CD4-positive, alpha-beta T cell (primary cell): ENCODE measurements at regions not wholly inside any gene's neighbourhood (a gene's known extent, or its start where the extent isn't known, plus 50 kb on each side); places are given as distances from the start of the nearest gene placed in this dataset.

ENCODE experiments used
- ATAC-seq: fragments of 200-7000 bp; cut with Tn5 transposase; one replicate; pipeline ENCODE4 v1.10.0; 2022; ENCODE audit warnings: mild to moderate bottlenecking; ENCODE audit not compliant: poor library complexity
- CTCF ChIA-PET: fragments of 350-600 bp; sonication (Branson Sonifier 250); formaldehyde crosslinking; loops from one replicate; lab custom pipeline; 2021; ENCODE audit warnings: antibody characterized with exemption, inconsistent platforms; lab: Charles Lee
- POLR2A ChIA-PET: fragments of 350-600 bp; sonication (Branson Sonifier 250); formaldehyde crosslinking; loops from one replicate; lab custom pipeline; 2021; ENCODE audit warnings: antibody characterized with exemption, inconsistent platforms; lab: Charles Lee
- DNase-seq, 14 experiments: peaks; one replicate each; pipeline ENCODE4 v3.0.0-alpha.2; 2013 to 2020; ENCODE audit warnings: mixed read lengths in 2 of 14
- H3K27ac ChIP-seq, 2 donors: one replicate each; pipeline versions ENCODE4 v1.5.1 to v1.7.0; 2013; ENCODE audit warnings: low read length in 2 of 2, low read depth in 1 of 2, mild to moderate bottlenecking in 1 of 2
- H3K27me3 ChIP-seq, 2 experiments: 1 replicate in 1 of 2; 2 replicates in 1 of 2; pipeline versions ENCODE4 v1.6.1 to v1.7.0; 2013; ENCODE audit warnings: low read length in 2 of 2, control low read depth in 1 of 2, mild to moderate bottlenecking in 1 of 2, moderate library complexity in 1 of 2; ENCODE audit not compliant: insufficient read depth in 2 of 2, control insufficient read depth in 1 of 2
- H3K36me3 ChIP-seq: one replicate; pipeline ENCODE4 v1.6.1; 2013; ENCODE audit warnings: low read length, control low read depth; ENCODE audit not compliant: insufficient read depth
- H3K4me1 ChIP-seq: one replicate; pipeline ENCODE4 v1.6.1; 2013; ENCODE audit warnings: low read length, control low read depth; ENCODE audit not compliant: insufficient read depth
- H3K4me3 ChIP-seq: one replicate; pipeline ENCODE4 v1.5.1; 2013; ENCODE audit warnings: mild to moderate bottlenecking, low read length, moderate library complexity
- H3K9me3 ChIP-seq, 2 experiments: 1 replicate in 1 of 2; 2 replicates in 1 of 2; pipeline versions ENCODE4 v1.6.1 to v1.7.0; 2013; ENCODE audit warnings: low read length in 2 of 2, mild to moderate bottlenecking in 2 of 2, control low read depth in 1 of 2, moderate library complexity in 1 of 2; ENCODE audit not compliant: control insufficient read depth in 1 of 2, insufficient read depth in 1 of 2
- H3K27ac Mint-ChIP-seq: one replicate; pipeline ENCODE4 v1.8.0; 2020; ENCODE audit warnings: mixed read lengths
- H3K27me3 Mint-ChIP-seq: one replicate; pipeline ENCODE4 v1.8.0; 2021; ENCODE audit warnings: mixed read lengths
- H3K36me3 Mint-ChIP-seq: one replicate; pipeline ENCODE4 v1.8.0; 2021; ENCODE audit warnings: low read depth, mixed read lengths
- H3K4me1 Mint-ChIP-seq: one replicate; pipeline ENCODE4 v1.8.0; 2021; ENCODE audit warnings: low read depth, mixed read lengths
- H3K4me3 Mint-ChIP-seq: one replicate; pipeline ENCODE4 v1.8.0; 2020; ENCODE audit warnings: mild to moderate bottlenecking, mixed read lengths
- H3K9me3 Mint-ChIP-seq: one replicate; pipeline ENCODE4 v1.8.0; 2020; ENCODE audit warnings: mixed read lengths
- intact Hi-C, 2 experiments: fragments of 100-400 bp; cut with DNase I in 1 of 2; cut with micrococcal nuclease in 1 of 2; formaldehyde crosslinking; loops; one replicate each; pipeline versions ENCODE4 v1.15.1 to v1.9.0; 2023 to 2025; cut with DNase I, micrococcal nuclease
- TF ChIP-seq, protein P1 (sequence below): fragments of 200-600 bp; IDR thresholded peaks from one replicate; pipeline ENCODE4 v1.8.0; 2022; ENCODE audit warnings: antibody characterized with exemption, mild to moderate bottlenecking

DNA sequence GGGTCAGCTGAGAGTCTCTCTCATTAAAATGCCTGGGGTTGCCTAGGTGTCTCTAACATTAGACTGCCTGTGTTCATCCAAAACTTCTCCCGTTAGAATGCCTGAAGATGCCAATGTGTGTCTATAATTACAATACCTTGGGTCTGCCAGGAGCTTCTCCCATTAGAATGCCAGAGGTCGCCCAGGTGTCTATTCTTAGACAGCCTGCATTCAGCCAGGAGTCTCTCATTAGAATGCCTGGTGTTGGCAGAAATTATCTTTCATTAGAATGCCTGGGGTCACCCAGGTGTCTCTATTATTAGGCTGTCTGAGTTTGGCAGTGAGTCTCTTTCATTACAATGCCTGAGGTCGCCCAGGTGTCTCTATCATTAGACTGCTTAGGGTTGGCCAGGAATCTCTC, 1560.2 kb downstream of the UQCRFS1 start:
- Histone ChIP-seq H3K36me3 (no peaks in the 10 kb centered on the region), H3K27ac (no peak overlapping the region), H3K4me1 (no peaks in the 10 kb centered on the region), H3K4me3 (no peak overlapping the region), H3K27me3 (no peaks in the 10 kb centered on the region), H3K9me3 (peaks cover 11 to 44% of the 10 kb centered on the region in 2 experiments)
- ATAC-seq (no peak), DNase-seq (no peak)
- Mint-ChIP-seq H3K27me3 (no peaks in the 10 kb centered on the region), H3K36me3 (peaks cover 13% of the 10 kb centered on the region), H3K27ac (no peak overlapping the region), H3K4me1 (no peaks in the 10 kb centered on the region), H3K4me3 (no peak overlapping the region), H3K9me3 (peaks cover 40% of the 10 kb centered on the region)
- ChIA-PET POLR2A (no interaction called here), CTCF (no interaction called here)
- TF ChIP-seq, protein P1, sequence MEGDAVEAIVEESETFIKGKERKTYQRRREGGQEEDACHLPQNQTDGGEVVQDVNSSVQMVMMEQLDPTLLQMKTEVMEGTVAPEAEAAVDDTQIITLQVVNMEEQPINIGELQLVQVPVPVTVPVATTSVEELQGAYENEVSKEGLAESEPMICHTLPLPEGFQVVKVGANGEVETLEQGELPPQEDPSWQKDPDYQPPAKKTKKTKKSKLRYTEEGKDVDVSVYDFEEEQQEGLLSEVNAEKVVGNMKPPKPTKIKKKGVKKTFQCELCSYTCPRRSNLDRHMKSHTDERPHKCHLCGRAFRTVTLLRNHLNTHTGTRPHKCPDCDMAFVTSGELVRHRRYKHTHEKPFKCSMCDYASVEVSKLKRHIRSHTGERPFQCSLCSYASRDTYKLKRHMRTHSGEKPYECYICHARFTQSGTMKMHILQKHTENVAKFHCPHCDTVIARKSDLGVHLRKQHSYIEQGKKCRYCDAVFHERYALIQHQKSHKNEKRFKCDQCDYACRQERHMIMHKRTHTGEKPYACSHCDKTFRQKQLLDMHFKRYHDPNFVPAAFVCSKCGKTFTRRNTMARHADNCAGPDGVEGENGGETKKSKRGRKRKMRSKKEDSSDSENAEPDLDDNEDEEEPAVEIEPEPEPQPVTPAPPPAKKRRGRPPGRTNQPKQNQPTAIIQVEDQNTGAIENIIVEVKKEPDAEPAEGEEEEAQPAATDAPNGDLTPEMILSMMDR: no peak
- intact Hi-C loops: no loop called here

DNA sequence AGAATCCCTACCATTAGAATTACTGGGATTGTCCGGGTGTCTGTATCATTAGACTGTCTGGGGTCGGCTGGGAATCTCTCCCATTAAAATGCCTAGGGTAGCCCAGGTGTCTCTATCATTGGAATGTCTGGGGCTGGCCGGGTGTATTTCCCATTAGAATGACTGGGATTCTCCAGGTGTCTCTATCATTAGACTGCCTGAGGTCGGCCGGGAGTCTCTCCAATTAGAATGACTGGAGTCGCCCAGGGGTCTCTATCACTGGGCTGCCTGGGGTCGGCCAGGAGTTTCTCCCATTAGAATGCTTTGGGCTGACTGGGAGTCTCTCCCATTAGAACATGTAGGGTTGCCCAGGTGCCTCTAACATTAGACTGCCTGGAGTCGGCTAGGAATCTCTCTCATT, 1560.7 kb downstream of the UQCRFS1 start:
- Histone ChIP-seq H3K36me3 (no peaks in the 10 kb centered on the region), H3K4me1 (no peaks in the 10 kb centered on the region), H3K9me3 (peaks cover 9 to 39% of the 10 kb centered on the region in 2 experiments), H3K4me3 (no peak overlapping the region), H3K27me3 (no peaks in the 10 kb centered on the region), H3K27ac (no peak overlapping the region)
- DNase-seq (no peak), ATAC-seq (no peak)
- ChIA-PET POLR2A (no interaction called here), CTCF (no interaction called here)
- intact Hi-C loops: no loop called here
- TF ChIP-seq, protein P1: no peak
- Mint-ChIP-seq H3K9me3 (peaks cover 40% of the 10 kb centered on the region), H3K4me3 (no peak overlapping the region), H3K36me3 (peaks cover 9% of the 10 kb centered on the region), H3K4me1 (no peaks in the 10 kb centered on the region), H3K27ac (no peak overlapping the region), H3K27me3 (no peaks in the 10 kb centered on the region)

DNA sequence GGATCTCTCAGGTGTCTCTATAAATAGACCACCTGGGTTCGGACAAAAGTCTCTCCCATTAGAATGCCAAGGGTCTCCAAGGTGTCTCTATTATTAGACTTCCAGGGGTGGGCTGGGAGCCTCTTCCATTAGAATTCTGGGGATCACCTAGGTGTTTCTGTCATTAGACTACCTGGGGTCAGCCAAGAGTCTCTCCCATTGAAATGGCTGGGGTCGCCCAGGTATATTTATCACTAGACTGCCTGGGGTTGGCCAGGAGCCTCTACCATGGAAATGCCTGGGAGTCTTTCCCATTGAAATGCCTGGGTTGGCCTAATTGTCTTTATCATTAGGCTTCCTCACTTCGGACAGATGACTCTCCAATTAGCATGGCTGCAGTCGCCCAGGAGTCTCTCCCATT, 1565.5 kb downstream of the UQCRFS1 start:
- H3K4me1 ChIP-seq: no peaks in the 10 kb centered on the region
- H3K27me3 Mint-ChIP-seq: no peaks in the 10 kb centered on the region
- no peaks in the 10 kb centered on the region for H3K4me1 Mint-ChIP-seq
- H3K27ac ChIP-seq: no peak overlapping the region
- intact Hi-C loops: no loop called here
- DNase-seq: no peak
- no peak overlapping the region for H3K4me3 Mint-ChIP-seq
- H3K4me3 ChIP-seq: no peak overlapping the region
- peaks cover 6% of the 10 kb centered on the region for H3K36me3 Mint-ChIP-seq
- TF ChIP-seq, protein P1: no peak
- no peaks in the 10 kb centered on the region for H3K36me3 ChIP-seq
- no peak for ATAC-seq
- ChIA-PET CTCF (no interaction called here), POLR2A (no interaction called here)
- H3K9me3 ChIP-seq: peaks cover 3 to 19% of the 10 kb centered on the region in 2 experiments
- no peak overlapping the region for H3K27ac Mint-ChIP-seq
- peaks cover 25% of the 10 kb centered on the region for H3K9me3 Mint-ChIP-seq
- no peaks in the 10 kb centered on the region for H3K27me3 ChIP-seq
